OCI-LY1 (cell line): ENCODE measurements at regions not wholly inside any gene's neighbourhood (a gene's known extent, or its start where the extent isn't known, plus 50 kb on each side); places are given as distances from the start of the nearest gene placed in this dataset.

Source experiments
- H2AFZ ChIP-seq: fragments of 200-600 bp; sonication (generic), shearing (Covaris generic); 2 replicates; pipeline ENCODE4 v1.6.0; 2014; ENCODE audit warnings: antibody characterized with exemption, mild to moderate bottlenecking, low read length
- H3F3A ChIP-seq: fragments of 200-600 bp; sonication (generic), shearing (Covaris generic); 2 replicates; pipeline ENCODE4 v1.6.0; 2014; ENCODE audit warnings: mild to moderate bottlenecking, antibody characterized with exemption, low read length, moderate library complexity; ENCODE audit not compliant: insufficient read depth
- H3K27ac ChIP-seq: fragments of 200-600 bp; sonication (generic); 2 replicates; pipeline ENCODE4 v1.5.1; 2014; ENCODE audit warnings: low read length, mixed run types, mild to moderate bottlenecking, low read depth; ENCODE audit not compliant: poor library complexity, severe bottlenecking
- H3K27me3 ChIP-seq: fragments of 200-600 bp; sonication (generic); 2 replicates; pipeline ENCODE4 v1.6.0; 2014; ENCODE audit warnings: antibody characterized with exemption, mild to moderate bottlenecking, low read length, moderate library complexity; ENCODE audit not compliant: insufficient read depth
- H3K36me3 ChIP-seq: fragments of 200-600 bp; sonication (generic); 2 replicates; pipeline ENCODE4 v1.6.1; 2014; ENCODE audit warnings: mild to moderate bottlenecking, antibody characterized with exemption, low read length, moderate library complexity, mixed read lengths; ENCODE audit not compliant: insufficient read depth
- H3K4me1 ChIP-seq: fragments of 200-600 bp; sonication (generic); 2 replicates; pipeline ENCODE4 v1.5.1; 2014; ENCODE audit warnings: mild to moderate bottlenecking, low read length, moderate library complexity; ENCODE audit not compliant: insufficient read depth, severe bottlenecking
- H3K4me2 ChIP-seq: fragments of 200-600 bp; sonication (generic), shearing (Covaris generic); 2 replicates; pipeline ENCODE4 v1.6.1; 2014; ENCODE audit warnings: low read length
- H3K4me3 ChIP-seq: fragments of 200-600 bp; sonication (generic); 2 replicates; pipeline ENCODE4 v1.5.1; 2014; ENCODE audit warnings: low read length, low read depth, mild to moderate bottlenecking, mixed read lengths; ENCODE audit not compliant: poor library complexity, severe bottlenecking
- H3K79me2 ChIP-seq: fragments of 200-600 bp; shearing (Covaris generic); 2 replicates; pipeline ENCODE4 v1.6.1; 2016; ENCODE audit warnings: mixed run types, low read length, mixed read lengths; ENCODE audit not compliant: insufficient read depth
- H3K9ac ChIP-seq: fragments of 200-600 bp; sonication (generic), shearing (Covaris generic); 2 replicates; pipeline ENCODE4 v1.6.1; 2014; ENCODE audit warnings: mild to moderate bottlenecking, low read length, mixed read lengths
- H3K9me2 ChIP-seq: fragments of 200-600 bp; sonication (generic), shearing (Covaris generic); 2 replicates; pipeline ENCODE4 v1.6.1; 2014; ENCODE audit warnings: low read depth, mild to moderate bottlenecking, low read length, mixed read lengths
- H3K9me3 ChIP-seq: fragments of 200-600 bp; shearing (Covaris generic); 2 replicates; pipeline ENCODE4 v1.6.1; 2014; ENCODE audit warnings: low read length, mixed read lengths
- H4K20me1 ChIP-seq: fragments of 200-600 bp; sonication (generic), shearing (Covaris generic); 2 replicates; pipeline ENCODE4 v1.6.0; 2016; ENCODE audit warnings: mild to moderate bottlenecking, low read length; ENCODE audit not compliant: insufficient read depth
- EZH2 ChIP-seq: fragments of 200-600 bp; sonication (generic), shearing (Covaris generic); IDR thresholded peaks from 2 replicates; pipeline ENCODE4 v1.8.0; 2017; ENCODE audit warnings: borderline replicate concordance, mixed run types, mild to moderate bottlenecking, antibody characterized with exemption, low read length, moderate library complexity, mixed read lengths
- TF ChIP-seq, protein P1 (sequence below): fragments of 200-600 bp; sonication (generic), shearing (Covaris generic); IDR thresholded peaks from 2 replicates; pipeline ENCODE4 v1.5.1; 2017; ENCODE audit warnings: mild to moderate bottlenecking, antibody characterized with exemption, low read length, moderate library complexity, mixed read lengths

DNA sequence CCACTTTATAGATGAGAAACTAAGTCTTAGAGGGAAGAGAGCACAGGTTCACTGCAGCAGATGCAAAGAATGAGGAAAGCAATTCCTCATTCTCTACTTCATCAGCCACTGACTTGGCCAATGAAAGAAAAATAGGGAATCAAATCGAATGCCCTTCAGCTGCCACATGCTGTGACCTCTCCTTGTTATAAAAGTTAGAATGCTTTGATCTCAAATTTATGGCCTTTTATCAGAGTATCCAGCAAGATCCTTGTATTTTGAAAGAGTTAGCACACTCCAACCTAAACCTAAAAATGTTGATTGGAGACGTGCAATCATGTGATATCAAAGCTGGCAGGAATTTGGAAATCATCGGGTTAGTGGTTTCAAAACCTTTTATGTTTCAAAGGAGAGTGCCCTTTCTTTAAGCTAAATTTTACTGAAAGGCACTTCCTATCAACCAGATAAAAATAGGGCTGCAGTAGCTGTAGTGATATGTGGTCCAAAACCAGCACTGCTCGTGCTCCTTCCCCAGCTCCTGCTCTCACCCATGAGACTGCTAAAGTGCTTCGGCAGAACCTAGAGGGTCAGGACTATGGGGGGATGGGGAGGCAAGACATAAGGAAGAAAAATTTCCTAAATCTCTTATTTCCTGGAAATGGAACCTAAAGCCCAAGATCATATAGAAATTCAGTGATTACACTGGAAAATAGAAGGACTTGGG lies 617.0 kb downstream of the PYDC2 start:
- no peak for TF ChIP-seq EZH2
- TF ChIP-seq, protein P1, sequence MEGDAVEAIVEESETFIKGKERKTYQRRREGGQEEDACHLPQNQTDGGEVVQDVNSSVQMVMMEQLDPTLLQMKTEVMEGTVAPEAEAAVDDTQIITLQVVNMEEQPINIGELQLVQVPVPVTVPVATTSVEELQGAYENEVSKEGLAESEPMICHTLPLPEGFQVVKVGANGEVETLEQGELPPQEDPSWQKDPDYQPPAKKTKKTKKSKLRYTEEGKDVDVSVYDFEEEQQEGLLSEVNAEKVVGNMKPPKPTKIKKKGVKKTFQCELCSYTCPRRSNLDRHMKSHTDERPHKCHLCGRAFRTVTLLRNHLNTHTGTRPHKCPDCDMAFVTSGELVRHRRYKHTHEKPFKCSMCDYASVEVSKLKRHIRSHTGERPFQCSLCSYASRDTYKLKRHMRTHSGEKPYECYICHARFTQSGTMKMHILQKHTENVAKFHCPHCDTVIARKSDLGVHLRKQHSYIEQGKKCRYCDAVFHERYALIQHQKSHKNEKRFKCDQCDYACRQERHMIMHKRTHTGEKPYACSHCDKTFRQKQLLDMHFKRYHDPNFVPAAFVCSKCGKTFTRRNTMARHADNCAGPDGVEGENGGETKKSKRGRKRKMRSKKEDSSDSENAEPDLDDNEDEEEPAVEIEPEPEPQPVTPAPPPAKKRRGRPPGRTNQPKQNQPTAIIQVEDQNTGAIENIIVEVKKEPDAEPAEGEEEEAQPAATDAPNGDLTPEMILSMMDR: no peak
- H3K4me1 ChIP-seq: no peaks in the 10 kb centered on the region
- H3K27me3 ChIP-seq: no peaks in the 10 kb centered on the region

DNA sequence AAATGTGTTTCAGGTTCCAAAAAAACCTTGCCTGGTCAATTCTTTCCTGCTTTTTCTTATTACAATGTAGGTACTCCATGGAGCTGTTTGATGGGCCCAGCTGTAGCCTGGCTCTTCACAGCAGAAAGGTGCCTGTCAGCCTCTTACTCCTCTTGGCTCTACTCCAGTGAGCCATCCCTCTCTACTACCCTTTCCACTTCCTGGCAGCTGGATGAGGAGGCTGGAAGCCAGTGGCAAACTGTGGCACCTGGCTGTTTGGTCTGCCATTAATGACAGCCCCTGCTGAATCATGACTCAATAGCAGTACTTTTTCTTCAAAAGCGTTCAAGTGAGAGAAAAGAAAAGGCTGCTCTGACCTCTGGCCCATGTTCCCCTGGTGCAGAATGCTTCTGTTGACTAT lies 618.1 kb downstream of the PYDC2 start:
- Histone ChIP-seq H3K4me3 (no peak overlapping the region), H3K9me3 (no peaks in the 10 kb centered on the region), H2AFZ (no peak overlapping the region), H3K4me1 (no peaks in the 10 kb centered on the region), H3K4me2 (no peak overlapping the region), H3F3A (no peaks in the 10 kb centered on the region), H3K36me3 (no peaks in the 10 kb centered on the region), H3K9ac (no peak overlapping the region), H3K9me2 (no peaks in the 10 kb centered on the region), H3K27me3 (no peaks in the 10 kb centered on the region), H4K20me1 (no peaks in the 10 kb centered on the region), H3K27ac (no peak overlapping the region), H3K79me2 (no peaks in the 10 kb centered on the region)
- no peak for TF ChIP-seq EZH2
- TF ChIP-seq, protein P1: no peak

More for the DNA sequence above, 617.0 kb downstream of the PYDC2 start:
- Histone ChIP-seq H3K36me3 (no peaks in the 10 kb centered on the region), H3K27ac (no peak overlapping the region), H4K20me1 (no peaks in the 10 kb centered on the region), H3K9me2 (no peaks in the 10 kb centered on the region), H2AFZ (no peak overlapping the region), H3K4me2 (no peak overlapping the region), H3K9me3 (no peaks in the 10 kb centered on the region), H3K9ac (no peak overlapping the region), H3K4me3 (no peak overlapping the region), H3K79me2 (no peaks in the 10 kb centered on the region), H3F3A (no peaks in the 10 kb centered on the region)

DNA sequence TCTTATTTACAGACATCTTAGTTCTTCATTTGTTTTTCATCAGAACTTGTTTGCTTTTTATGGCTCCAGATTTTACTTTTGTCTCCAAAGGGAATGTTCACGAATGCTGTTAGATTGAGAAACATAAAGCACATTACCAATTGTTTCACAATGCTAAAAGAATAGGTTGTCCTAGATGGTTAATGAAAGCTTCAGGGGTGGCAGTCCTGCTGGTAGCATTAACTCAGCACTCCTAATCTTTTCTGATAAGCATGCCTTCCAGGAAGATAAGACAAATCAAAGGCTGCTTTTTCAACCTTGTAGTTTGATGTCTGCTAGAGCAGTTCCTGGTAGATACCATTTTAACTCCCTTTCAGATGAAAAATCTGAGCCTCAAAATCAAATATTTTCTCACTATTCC lies 619.4 kb downstream of the PYDC2 start:
- Histone ChIP-seq H3K9ac (no peak overlapping the region), H3K4me1 (no peaks in the 10 kb centered on the region), H3K36me3 (no peaks in the 10 kb centered on the region), H3K4me3 (no peak overlapping the region), H3K9me2 (no peaks in the 10 kb centered on the region), H3K27me3 (no peaks in the 10 kb centered on the region), H3K79me2 (no peaks in the 10 kb centered on the region), H4K20me1 (no peaks in the 10 kb centered on the region), H3K4me2 (no peak overlapping the region), H3K27ac (no peak overlapping the region), H3K9me3 (no peaks in the 10 kb centered on the region), H2AFZ (no peak overlapping the region), H3F3A (no peaks in the 10 kb centered on the region)
- TF ChIP-seq EZH2: no peak
- TF ChIP-seq, protein P1: no peak
